ENCODE measurements at regions not wholly inside any gene's neighbourhood (a gene's known extent, or its start where the extent isn't known, plus 50 kb on each side); places are given as distances from the start of the nearest gene placed in this dataset.

- no peaks in the 10 kb centered on the region for H3K4me1 ChIP-seq (ENCODE audit: low read depth)
- no peak overlapping the region for H3K4me3 ChIP-seq
- intact Hi-C loops (cut with DNase I, micrococcal nuclease): no loop called here
- H3K9me3 ChIP-seq: no peaks in the 10 kb centered on the region
- ATAC-seq (no peak), DNase-seq (no peak)
- no peaks in the 10 kb centered on the region for H3K36me3 ChIP-seq (ENCODE audit: low read depth)
- TF ChIP-seq CTCF (IDR thresholded peaks at IDR 0.05): no peak
Measured at GRCh38 chr5:33223563-33224284, 217.0 kb upstream of the TARS1 start.

- no peak for TF ChIP-seq CTCF (IDR thresholded peaks at IDR 0.05)
Measured at GRCh38 chr5:33224285-33224961, 216.3 kb upstream of the TARS1 start.

GRCh38 chr5:33227247-33227646 lies 213.5 kb upstream of the TARS1 start:
- Histone ChIP-seq H3K4me3 (no peak overlapping the region), H3K9me3 (no peaks in the 10 kb centered on the region), H3K4me1 (ENCODE audit: low read depth) (no peaks in the 10 kb centered on the region), H3K36me3 (ENCODE audit: low read depth) (no peaks in the 10 kb centered on the region)
- intact Hi-C loops (cut with DNase I, micrococcal nuclease): no loop called here
- no peak for TF ChIP-seq CTCF (IDR thresholded peaks at IDR 0.05)
- ATAC-seq (no peak), DNase-seq (no peak)

More at GRCh38 chr5:33224285-33224961, 216.3 kb upstream of the TARS1 start:
- H3K9me3 ChIP-seq: no peaks in the 10 kb centered on the region
- intact Hi-C loops (cut with DNase I, micrococcal nuclease): no loop called here
- no peak for ATAC-seq
- no peak for DNase-seq
- H3K4me3 ChIP-seq: no peak overlapping the region
- H3K4me1 ChIP-seq (ENCODE audit: low read depth): no peaks in the 10 kb centered on the region
- H3K36me3 ChIP-seq (ENCODE audit: low read depth): no peaks in the 10 kb centered on the region

- no peak for TF ChIP-seq CTCF (IDR thresholded peaks at IDR 0.05)
- intact Hi-C loops (cut with DNase I, micrococcal nuclease): no loop called here
- no peak for ATAC-seq
Measured at GRCh38 chr5:33227746-33228145, 213.0 kb upstream of the TARS1 start.

GRCh38 chr5:33228149-33228548 lies 212.6 kb upstream of the TARS1 start:
- Histone ChIP-seq H3K36me3 (ENCODE audit: low read depth) (no peaks in the 10 kb centered on the region), H3K4me1 (ENCODE audit: low read depth) (no peaks in the 10 kb centered on the region), H3K4me3 (no peak overlapping the region), H3K9me3 (no peaks in the 10 kb centered on the region)
- TF ChIP-seq CTCF (IDR thresholded peaks at IDR 0.05): no peak
- no peak for DNase-seq
- intact Hi-C loops (cut with DNase I, micrococcal nuclease): no loop called here
- ATAC-seq: no peak

More at GRCh38 chr5:33227746-33228145, 213.0 kb upstream of the TARS1 start:
- Histone ChIP-seq H3K36me3 (ENCODE audit: low read depth) (no peaks in the 10 kb centered on the region), H3K4me3 (no peak overlapping the region), H3K9me3 (no peaks in the 10 kb centered on the region), H3K4me1 (ENCODE audit: low read depth) (no peaks in the 10 kb centered on the region)
- no peak for DNase-seq
